ENCODE measurements at regions not wholly inside any gene's neighbourhood (a gene's known extent, or its start where the extent isn't known, plus 50 kb on each side); places are given as distances from the start of the nearest gene placed in this dataset.

DNA sequence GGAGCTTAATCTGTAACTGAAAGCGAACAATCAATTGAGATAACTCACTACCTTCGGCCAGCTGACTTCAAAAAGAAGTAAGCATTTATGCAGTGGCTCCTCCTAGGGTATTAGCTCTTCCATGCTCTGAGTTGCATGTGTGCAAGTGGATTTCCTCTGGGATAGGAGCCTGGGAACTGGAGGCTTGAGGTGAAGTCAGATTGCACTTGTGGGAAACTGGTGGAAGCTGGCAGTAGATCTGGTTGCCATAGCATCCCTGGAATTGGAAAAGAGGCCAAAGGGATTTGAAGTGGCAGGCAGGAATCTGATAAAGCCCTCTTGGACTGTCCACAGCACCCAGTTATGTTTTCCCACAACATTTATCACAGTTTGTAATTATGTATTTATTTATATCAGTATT lies 50.6 kb upstream of the FMNL2 start:
- no peaks in the 10 kb centered on the region for H3K36me3 Mint-ChIP-seq
- no peaks in the 10 kb centered on the region for H3K4me1 Mint-ChIP-seq
- no peak overlapping the region for H3K27ac Mint-ChIP-seq
- H3K9me3 Mint-ChIP-seq = no peaks in the 10 kb centered on the region
- ATAC-seq (ENCODE audit: low read depth) = no peak
- H3K27me3 Mint-ChIP-seq = peaks cover 3% of the 10 kb centered on the region
- DNase-seq = no peak
- H3K4me3 Mint-ChIP-seq = no peak overlapping the region
- POLR2A ChIA-PET = no interaction called here
